ENCODE measurements at regions not wholly inside any gene's neighbourhood (a gene's known extent, or its start where the extent isn't known, plus 50 kb on each side); places are given as distances from the start of the nearest gene placed in this dataset.

DNA sequence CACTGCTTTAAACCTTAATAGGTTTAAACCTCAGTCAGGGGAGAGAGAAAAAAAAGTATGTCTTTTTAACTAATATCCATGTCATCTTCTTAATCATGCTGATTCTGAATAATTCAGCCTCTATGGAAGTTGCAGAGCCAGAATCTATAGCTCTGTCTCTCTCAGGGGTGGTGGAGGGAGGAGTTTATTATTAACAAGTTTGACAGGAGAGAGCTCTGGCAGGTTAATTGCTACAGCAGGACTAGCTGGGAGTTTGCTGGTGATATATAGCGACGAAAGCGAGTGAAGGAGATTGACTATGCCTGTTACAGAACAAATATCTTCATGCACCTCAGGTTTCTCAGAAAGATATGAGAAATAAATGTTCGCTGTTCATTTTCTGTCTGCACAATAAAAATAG is 586.4 kb downstream of the TLE4 start:
- DNase-seq: no peak

DNA sequence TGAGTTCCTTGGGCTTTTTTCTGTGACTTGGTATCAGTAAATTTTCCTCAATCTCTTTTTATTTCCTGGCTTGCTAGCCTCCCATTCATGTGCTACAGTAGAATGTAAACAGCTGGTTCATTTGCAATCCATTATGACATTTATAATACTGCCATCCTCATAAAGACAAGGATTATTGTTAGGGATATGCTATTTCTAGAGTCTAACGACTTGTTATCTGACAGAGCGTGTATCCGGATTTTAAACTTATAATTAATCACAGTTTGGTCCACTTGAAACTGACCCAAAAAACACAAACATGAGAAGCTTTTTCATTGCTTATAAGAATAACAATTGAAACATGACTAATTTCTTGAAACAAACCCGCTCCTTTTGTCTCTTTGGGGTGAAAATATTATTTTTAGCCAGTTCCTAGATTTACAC is 585.8 kb downstream of the TLE4 start:
- no peak for DNase-seq

DNA sequence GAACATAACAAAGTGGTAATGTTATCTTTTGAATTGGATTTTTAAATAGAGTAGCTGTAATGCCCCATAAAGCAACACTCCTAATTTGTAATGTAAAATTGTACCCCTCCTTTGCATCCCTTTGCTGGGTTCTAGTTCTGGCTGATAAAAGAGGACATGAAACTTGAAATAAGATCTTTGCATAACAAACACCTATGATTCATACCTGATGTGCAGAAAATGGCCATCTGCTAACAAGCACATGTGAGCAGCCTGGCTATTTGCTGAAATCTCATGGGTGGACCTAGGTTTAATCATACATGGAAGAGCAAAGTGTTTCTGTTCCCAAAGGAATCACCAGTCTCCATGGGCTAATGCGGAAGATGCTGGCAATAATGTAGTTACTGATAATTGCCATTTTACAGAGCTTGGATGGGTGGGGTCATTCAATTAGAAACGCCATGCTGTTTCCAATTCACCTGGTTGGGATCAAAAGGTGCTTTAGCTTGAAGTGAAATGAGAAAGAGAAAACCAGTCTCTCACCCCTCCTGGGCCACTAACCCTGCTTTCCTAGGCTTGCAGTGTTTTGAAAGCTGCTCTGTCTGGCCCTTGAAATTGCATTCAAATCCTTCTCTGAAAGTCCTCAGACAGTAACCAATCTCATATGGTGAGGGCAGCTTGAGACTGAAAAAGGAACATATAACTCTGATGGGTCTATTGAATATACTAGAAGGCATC is 585.1 kb downstream of the TLE4 start:
- DNase-seq: no peak

DNA sequence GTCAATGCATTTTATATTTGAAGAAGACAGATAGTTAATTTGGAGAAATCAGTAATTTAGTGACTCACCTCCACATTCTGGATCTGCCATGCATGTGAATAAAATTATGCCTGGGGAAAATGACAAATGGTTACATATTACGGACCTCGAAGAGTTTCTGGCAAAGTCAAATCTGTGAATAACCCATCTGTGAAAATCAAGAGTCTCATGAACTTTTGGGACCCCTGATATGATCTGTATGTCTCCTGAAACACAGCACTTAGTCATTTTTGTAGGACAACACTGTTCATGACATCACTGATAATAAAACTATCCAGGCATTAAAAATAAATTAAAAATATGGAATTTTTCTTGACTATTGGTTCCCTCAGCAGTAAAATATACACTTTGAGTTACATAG is 584.5 kb downstream of the TLE4 start:
- no peak for DNase-seq

DNA sequence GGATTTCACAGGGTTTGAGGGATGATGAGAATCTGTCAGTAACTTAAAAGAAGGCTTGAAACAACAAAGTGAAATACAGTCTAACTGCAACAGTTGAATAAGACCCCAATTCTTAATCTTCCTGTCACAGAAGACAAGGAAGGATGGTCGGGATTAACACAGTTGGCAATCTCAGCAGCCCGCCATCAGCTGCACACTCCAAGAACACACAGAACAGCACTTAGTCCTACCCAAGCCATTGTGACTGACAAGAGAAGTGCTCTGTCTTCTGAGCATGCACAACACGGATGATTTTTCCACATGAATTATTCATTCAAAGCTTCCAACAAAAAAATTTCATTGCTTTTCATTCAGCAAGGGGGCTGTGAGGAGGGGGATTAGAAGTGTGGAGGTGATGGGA is 576.1 kb downstream of the TLE4 start:
- no peak for DNase-seq

DNA sequence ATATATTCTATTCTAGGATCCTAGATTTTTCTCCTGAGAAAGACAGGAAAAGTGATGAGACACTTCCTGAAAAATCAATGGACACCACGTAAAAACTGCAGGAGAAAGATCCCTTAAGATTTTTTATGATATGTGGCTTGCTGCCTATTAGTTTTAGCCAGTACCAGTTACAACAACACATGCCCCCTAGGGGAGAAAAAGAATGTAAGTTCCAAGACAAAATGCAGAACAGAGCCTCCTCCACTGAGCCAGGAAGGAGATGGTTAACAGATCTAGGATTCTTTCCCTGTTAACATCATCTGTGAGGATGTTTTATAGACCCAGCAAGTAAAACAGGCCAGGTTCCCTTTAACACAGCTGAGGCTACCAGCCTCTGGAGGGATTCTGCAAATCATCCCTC is 574.7 kb downstream of the TLE4 start:
- DNase-seq: no peak

DNA sequence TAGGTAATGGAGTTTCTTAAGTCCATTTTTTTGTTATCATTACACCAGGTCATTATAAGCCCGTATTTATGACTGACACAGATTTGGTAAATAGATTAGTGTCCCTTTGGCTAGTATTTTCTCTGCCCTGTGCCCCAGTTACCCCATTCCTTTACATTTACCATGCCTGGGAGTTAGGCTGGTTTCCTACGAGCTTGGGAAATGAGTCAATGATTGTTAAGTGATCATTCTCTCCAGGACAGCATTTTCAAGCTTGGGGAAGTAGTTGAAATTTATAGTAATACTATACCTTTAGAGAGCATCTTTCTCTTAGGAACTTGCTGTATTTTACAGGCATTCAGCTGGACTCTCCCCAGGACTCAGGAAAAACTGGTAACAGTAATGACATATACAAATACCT is 573.1 kb downstream of the TLE4 start:
- no peak for DNase-seq

DNA sequence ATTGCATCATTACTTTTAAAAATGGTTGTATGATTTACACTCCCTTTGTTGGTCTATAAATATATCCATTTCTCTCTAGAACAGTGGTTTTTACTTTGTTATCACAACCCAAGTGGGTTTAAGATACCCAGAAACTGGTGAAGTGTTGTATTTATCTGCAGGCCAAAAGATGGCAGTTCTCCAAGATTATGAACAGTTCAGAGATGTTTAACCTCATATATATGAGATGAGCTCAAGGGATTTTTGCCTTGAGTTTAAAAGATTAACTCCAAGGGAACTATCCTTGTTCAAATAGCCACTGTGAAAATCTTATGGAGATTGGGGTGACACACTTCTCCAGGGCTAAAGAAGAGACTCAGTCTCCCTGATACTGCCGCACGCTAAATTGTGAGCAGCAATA is 572.6 kb downstream of the TLE4 start:
- no peak for DNase-seq

DNA sequence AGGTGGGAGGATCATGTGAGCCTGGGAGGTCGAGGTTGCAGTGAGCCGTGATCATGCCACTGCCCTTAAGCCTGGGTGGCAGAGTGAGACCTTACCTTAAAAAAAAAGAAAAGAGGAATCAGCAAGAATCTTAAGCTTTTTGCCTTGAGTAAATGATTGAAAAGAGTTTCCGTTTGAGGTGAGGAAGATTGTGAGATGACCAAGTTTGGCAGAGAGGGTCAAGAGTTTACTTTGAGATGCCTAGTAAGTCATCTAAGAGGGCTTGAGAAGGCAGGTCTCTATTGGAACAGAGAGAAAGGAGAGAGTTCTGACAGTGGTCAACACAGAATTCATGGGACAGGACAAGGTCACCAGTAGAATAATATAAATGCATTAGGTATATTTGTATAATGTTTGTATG is 572.1 kb downstream of the TLE4 start:
- DNase-seq: no peak

DNA sequence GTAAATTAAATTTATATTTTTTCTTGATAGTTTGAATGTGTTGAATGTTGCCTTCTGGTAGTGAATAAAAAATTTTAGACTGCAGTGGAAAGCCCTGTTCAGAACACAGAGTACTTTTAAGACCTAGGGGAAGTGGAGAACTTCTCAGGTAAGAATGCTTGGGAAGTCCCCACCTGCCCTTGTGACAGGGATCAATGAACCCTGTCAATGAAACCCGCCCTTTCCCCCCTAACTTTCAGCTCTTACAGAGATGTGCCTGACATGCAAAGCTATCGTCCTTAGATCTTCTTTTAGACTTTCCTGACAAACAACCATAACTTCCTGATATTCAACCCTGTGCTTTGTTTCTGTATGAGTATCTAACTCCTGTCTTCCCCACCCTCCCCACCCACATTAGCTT is 562.7 kb downstream of the TLE4 start:
- no peak for DNase-seq

DNA sequence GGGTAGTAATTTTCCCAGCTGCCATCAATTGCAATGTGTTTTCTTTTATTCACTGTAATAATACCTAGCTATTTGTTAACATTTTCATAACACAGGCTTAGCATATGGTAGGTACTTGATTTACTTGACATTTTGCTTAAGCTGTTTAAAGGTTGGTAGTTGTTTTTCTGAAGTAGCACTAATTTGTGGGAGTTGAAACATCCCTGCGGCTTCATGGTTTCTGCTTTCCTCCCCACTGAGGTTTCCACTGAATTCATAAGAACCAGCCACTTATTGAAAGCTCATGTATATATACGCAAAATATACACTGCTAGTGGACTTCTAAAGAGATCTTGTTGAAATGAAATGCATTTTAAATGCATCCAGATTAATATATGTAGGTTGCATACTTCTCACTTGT is 559.9 kb downstream of the TLE4 start:
- no peak for DNase-seq

DNA sequence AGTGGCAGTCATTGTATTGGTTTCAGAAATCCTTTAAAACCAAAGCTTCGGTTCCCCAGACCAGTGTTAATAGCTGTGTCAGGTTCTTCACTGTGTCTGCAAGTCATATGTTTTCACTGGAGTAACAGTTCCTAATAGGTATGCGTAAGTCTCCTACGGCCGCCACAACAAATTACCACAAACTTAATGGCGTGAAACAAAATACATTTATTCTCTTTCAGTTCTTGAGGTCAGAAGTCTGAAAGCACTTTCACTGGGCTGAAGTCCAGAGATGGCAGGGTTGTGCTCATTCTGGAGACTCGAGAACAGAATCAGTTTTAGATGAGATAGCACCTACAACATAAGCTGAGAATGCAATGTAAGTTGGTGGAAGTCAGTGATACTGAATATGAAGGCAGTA is 556.2 kb downstream of the TLE4 start:
- no peak for DNase-seq

DNA sequence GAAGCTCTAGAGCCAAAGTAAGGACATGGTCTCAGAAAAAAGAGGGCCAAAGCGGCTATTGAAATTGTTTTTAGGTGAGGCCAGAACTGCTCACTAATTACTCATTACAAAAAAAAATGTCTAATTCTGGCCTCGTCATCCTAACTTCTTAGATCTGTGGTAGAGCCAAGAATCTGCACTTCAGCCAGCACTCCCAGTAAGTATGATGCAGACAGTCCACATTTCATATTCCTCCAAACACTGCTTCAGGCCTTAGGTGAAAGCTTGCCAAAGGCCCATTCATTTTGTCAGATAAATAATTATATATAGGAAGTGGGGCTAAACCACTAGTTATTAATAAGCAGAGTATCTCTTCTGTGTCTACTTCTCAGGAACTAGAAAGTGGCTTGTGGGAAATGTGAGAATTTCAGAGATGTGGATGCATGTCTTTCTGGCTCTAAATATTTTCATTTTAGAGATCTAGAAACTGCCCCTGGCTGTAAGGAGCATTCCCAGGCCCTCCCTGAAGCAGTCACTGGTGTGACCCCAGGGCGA is 554.0 kb downstream of the TLE4 start:
- no peak for DNase-seq

DNA sequence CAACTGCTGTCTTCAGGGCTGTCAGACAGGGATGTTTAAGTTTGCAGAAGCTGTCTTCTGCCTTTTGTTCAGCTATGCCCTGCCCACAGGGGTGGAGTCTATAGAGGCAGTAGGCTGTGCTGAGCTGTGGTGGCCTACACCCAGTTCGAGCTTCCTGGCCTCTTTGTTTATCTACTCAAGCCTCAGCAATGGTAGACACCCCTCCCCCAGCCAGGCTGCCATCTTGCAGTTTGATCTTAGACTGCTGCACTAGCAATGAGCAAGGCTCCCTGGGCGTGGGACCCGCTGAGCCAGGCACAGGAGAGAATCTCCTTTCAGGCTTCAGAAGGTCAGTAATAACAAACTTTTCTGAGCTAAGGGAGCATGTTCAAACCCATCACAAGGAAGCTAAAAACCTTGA is 545.3 kb downstream of the TLE4 start:
- no peak for DNase-seq

DNA sequence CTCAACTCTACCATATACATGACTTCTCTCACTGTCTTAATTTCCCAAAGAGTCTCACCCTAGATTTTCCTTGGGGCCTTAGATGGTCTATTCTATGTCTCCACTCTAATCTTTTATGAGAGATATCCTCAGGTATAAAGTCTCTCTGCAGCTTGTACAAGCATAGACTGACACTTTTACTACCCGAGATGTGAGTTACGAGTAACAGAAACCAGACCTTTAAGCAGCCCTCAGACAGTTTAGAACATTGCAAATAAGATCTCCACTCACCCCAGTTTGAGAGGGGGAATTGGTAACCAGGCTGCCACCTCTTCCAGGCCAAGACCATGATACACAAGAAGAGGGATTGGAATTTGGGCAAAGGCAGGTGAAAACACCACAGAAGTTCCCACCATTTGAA is 542.5 kb downstream of the TLE4 start:
- no peak for DNase-seq

DNA sequence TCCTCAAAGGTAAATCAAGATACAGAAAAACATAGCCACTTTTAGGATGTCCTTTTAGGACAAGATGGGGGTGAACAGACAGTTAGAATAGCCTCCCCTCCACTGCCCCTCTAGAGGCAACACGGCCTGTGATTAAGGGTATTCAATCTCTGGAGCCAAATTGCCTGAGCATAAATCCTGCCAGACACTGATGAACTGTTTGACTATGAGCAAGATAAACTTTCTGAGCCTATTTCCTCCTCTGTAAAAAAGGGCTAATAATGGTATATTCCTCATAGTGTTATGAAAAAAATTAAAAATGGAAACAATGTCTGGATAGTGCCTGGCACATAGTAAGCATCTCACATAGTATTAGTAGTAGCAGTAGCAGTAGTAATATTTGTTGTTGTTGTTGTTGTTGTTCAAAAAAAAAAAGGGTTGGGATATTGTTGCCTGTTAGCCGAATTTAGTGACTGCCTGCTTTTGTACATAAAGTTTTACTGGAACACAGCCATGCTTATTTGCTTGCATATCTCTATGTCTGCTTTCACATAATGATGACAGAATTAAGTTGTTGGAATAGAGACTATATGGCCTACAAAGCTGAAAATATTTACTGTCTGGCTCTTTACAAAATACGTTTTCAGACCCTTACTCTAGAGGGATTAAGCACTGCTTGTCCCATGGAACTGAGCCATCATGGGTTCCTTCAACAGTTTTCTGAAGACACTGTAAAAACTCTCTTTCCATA is 536.3 kb downstream of the TLE4 start:
- no peak for DNase-seq

DNA sequence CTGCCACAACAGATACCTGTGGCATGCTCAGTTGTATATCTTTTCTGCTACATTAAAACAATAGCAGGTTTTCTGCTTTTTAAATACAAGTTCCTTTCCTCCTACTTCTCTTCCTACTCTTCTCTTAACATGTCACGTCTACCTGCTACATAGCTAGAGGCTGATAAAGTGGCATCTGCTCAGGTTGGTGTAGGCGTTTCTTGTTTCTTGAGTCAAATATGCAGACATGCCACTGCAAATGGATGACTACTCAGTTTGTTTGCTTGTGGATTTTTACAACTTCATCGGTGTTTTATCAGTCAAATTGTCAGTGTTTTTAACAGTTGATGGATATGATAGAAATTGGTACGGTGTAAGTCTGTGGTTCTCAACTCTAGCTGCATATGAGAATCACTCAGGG is 525.7 kb downstream of the TLE4 start:
- DNase-seq: no peak

DNA sequence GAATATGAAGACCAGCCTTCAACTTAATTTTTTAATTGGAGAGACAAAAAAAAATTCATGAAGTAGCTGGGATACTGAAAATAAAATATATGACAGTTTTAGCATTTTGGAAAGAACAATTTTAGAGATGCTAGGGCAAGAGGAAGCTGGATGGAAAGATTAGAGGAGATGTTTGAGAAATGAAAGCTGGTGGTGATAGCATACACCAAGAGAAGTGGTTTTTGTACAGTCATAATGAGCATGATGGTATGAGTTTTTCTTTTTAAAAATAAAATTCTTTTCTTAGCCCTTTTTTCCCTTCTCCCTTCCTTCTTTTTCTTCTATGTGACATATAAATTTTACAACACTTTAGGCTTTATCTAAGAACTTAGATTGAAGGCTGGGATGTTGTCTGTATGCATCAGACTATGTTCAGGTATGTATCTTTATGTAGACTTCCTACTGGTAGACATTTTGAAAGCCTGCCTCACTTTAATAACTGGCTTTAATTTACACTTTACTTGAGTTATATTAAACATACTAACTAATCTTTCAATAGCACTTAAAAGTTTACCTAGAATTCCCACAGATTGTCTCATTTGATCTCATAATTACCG is 522.5 kb downstream of the TLE4 start:
- no peak for DNase-seq

DNA sequence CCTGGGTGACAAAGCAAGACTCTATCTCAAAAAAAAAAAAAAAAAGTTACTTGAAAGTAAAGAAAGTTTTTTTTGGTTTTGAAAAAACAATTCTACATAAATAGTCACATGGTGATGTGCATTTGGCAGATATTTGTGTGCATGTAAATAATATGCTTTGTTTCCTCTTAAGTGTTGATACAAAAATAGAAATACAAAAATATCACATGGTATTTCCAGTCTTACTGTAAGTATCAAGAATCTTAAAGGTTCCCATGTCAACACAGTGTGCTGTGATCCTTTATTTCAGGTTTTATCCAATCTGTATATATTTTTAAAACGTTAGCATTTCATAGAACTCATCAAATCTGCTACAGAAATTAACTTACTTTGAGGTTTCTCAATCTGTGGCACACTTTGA is 521.9 kb downstream of the TLE4 start:
- DNase-seq: no peak

DNA sequence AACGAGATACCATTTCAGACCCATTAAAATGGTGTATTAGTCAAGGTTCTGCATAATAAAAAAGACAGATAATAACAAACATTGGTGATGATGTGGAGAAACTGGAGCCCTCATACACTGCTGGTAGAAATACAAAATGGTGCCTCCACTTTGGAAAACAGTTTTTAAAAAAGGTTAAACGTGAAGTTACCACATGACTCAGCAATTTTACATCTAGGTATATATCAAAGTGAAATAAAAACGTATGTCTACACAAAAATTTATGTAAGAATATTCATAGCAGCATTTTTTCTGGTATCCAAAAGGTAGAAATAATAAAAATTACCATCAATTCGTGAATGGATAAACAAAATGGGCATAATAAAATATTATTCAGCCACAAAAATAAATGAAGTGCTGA is 519.8 kb downstream of the TLE4 start:
- DNase-seq: no peak

DNA sequence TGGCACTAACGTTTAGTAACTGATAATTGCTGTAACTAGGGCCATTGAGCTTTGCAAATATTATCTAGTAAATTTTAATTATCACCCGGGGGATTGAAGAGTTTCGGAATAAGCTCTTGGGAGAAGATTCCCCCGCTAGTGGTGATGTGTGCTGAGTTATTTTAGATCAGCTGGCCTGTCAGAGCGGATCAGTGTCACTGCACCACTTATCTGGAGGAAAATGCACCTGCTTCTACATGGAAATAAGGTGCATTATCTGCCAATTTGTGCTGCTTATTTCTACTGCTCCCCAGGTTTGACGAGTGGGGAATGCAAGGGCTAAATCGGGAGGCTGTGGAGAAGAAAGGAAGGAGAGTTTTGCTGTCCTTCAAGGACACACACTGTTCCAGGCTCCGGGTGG is 518.6 kb downstream of the TLE4 start:
- no peak for DNase-seq

DNA sequence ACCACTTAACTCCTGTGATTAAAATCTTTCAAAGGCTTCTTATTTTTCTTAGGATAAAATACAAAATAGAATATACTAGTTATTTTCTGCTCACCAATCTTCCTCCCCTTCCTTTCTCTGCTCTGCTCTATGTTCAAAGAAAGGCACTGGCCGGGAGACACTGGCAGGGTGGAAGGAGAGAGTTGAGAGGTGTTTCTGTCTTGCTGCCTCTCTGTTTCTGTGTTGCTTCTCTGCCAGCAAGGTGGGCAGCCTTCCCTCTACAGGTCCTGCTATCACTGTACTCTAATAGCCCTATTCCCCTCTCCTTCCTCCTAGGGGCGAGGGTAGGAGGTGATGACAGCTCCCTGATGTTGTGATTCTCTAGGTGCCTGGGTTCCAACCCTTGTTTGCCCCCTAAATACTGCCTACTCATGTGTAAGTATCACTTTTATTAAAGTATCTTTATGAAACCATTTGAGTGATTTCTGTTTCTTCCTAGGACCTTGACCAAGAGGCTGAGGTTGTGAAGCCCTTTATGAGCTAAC is 515.1 kb downstream of the TLE4 start:
- no peak for DNase-seq

DNA sequence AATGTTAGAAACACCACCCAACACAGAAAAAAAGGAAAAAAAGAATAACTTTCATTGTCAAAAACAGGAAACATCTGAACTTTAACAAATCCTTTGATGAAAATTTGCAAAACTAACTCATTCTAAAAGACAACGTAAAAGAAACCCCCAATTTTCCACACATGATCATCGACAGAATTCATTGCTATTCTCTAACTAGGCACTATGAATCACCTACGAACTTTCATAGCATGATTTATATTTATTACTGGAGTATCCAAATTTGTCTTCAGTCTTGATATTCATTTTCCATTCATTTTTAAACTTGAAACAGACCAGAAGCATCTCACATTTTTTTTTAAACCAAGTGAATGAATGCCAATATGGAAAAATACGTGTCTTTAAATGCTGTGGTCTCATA is 514.6 kb downstream of the TLE4 start:
- no peak for DNase-seq

DNA sequence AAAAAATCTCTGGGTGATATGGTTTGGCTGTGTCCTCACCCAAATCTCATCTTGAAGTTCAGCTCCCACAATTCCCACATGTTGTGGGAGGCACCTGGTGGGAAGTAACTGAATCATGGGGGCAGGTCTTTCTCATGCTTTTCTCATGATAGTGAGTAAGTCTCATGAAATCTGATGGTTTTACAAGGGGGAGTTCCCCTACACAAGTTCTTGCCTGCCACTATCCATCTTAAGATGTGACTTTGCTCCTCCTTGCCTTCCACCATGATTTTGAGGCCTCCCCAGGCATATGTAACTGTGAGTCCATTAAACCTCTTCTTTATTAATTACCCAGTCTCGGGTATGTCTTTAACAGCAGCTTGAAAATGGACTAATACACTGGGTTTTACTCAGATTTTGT is 513.9 kb downstream of the TLE4 start:
- no peak for DNase-seq

Measured in activated naive CD4-positive, alpha-beta T cell (primary cell).